H1 (cell line): ENCODE measurements at regions not wholly inside any gene's neighbourhood (a gene's known extent, or its start where the extent isn't known, plus 50 kb on each side); places are given as distances from the start of the nearest gene placed in this dataset.

ENCODE experiments used
- CEBPB ChIP-seq: IDR thresholded peaks from 2 replicates; pipeline ENCODE4 v1.6.1; 2012; ENCODE audit warnings: low read depth, low read length
- CHD1 ChIP-seq: IDR thresholded peaks from 2 replicates; pipeline ENCODE4 v1.6.1; 2012; ENCODE audit warnings: low read depth, low read length, improper control_type of control experiment
- CHD7 ChIP-seq: fragments of 300-600 bp; sonication (generic); IDR thresholded peaks from 2 replicates; pipeline ENCODE4 v1.7.1; 2012; ENCODE audit warnings: low read length, moderate library complexity, mild to moderate bottlenecking, inconsistent platforms; ENCODE audit not compliant: insufficient replicate concordance
- HDAC2 ChIP-seq, 2 experiments: fragments of 300-600 bp in 1 of 2; sonication (generic) in 1 of 2; IDR thresholded peaks; 2 replicates each; pipeline ENCODE4 v1.6.1; 2011 to 2012; ENCODE audit warnings: low read depth in 2 of 2, low read length in 2 of 2, mild to moderate bottlenecking in 2 of 2, moderate library complexity in 2 of 2, borderline replicate concordance in 1 of 2, inconsistent platforms in 1 of 2
- HDAC6 ChIP-seq: IDR thresholded peaks from one replicate; pipeline ENCODE4 v1.7.1; 2012; ENCODE audit warnings: low read depth, mild to moderate bottlenecking, inconsistent platforms, low read length, moderate library complexity
- KDM1A ChIP-seq: fragments of 200-600, 300-600 bp; sonication (generic); IDR thresholded peaks from 2 replicates; pipeline ENCODE4 v1.7.1; 2016; ENCODE audit warnings: mild to moderate bottlenecking, low read length, borderline replicate concordance
- SP2 ChIP-seq: IDR thresholded peaks from 2 replicates; pipeline ENCODE4 v1.6.1; 2012; ENCODE audit warnings: mild to moderate bottlenecking, low read length, inconsistent platforms
- USF2 ChIP-seq: IDR thresholded peaks from 2 replicates; pipeline ENCODE4 v1.6.1; 2011; ENCODE audit warnings: low read length, improper control_type of control experiment

- TF ChIP-seq CHD1 (no peak), CEBPB (no peak), HDAC6 (no peak), SP2 (no peak), CHD7 (no peak), HDAC2 (IDR thresholded peaks at IDR 0.05; ENCODE audit: borderline replicate concordance in 1 of 2, low read depth in 2 of 2, low read length in 2 of 2) (no peak), KDM1A (no peak), USF2 (no peak)
- TF ChIP-seq, all 59 proteins: peak for 0
These were observed 228.7 kb upstream of the LRFN5 start (continued) for GRCh38 chr14:41377932-41378331.
